GM23248 (cell line): ENCODE measurements at regions not wholly inside any gene's neighbourhood (a gene's known extent, or its start where the extent isn't known, plus 50 kb on each side); places are given as distances from the start of the nearest gene placed in this dataset.

Experiments used
- EZH2 ChIP-seq: fragments of 200-600 bp; sonication (generic); IDR thresholded peaks from 2 replicates; pipeline ENCODE4 v1.6.1; 2018; ENCODE audit warnings: antibody characterized with exemption, mild to moderate bottlenecking; ENCODE audit not compliant: insufficient read depth, poor library complexity, severe bottlenecking
- EZH2phosphoT487 ChIP-seq: fragments of 200-600 bp; sonication (generic); IDR thresholded peaks from 2 replicates; pipeline ENCODE4 v1.6.1; 2018; ENCODE audit warnings: antibody characterized with exemption, moderate library complexity, mild to moderate bottlenecking, low read depth; ENCODE audit not compliant: insufficient read depth

GRCh38 chr5:39485079-39485478 is 60.3 kb upstream of the DAB2 start:
- TF ChIP-seq EZH2, result no peak
- TF ChIP-seq EZH2phosphoT487, result no peak
